C4-2B (cell line): ENCODE measurements at regions not wholly inside any gene's neighbourhood (a gene's known extent, or its start where the extent isn't known, plus 50 kb on each side); places are given as distances from the start of the nearest gene placed in this dataset.

Source experiments
- H3K27ac ChIP-seq: fragments of 450-650 bp; 2 replicates; pipeline ENCODE4 v1.5.1; 2017
- ZFX ChIP-seq: fragments of 450-650 bp; IDR thresholded peaks from 2 replicates; pipeline ENCODE4 v1.6.1; 2017
- TF ChIP-seq, protein P1 (sequence below): fragments of 450-650 bp; conservative IDR thresholded peaks from 2 replicates; pipeline ENCODE4 v1.5.1; 2017; ENCODE audit warnings: mild to moderate bottlenecking

DNA sequence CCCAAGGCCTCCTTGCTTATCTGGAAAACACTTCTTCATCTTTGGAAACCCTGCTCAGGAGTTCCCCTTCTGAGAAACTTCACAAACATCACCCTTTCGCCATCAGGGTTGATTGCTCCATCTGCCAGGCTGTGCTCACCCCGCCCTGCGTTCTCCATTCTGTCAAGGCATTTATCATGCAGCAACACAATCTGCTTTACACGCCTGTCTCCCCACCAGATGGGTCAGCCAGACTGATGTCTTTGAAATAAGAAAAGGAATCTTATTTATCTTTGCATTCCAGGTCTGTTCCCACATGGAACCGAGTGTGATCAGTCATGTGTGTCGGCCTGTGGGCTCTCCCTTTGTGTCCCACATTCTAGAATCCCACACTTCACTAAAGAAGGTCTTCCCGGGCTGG, 110.0 kb upstream of the ARL4C start:
- H3K27ac ChIP-seq: no peak overlapping the region
- TF ChIP-seq, protein P1, sequence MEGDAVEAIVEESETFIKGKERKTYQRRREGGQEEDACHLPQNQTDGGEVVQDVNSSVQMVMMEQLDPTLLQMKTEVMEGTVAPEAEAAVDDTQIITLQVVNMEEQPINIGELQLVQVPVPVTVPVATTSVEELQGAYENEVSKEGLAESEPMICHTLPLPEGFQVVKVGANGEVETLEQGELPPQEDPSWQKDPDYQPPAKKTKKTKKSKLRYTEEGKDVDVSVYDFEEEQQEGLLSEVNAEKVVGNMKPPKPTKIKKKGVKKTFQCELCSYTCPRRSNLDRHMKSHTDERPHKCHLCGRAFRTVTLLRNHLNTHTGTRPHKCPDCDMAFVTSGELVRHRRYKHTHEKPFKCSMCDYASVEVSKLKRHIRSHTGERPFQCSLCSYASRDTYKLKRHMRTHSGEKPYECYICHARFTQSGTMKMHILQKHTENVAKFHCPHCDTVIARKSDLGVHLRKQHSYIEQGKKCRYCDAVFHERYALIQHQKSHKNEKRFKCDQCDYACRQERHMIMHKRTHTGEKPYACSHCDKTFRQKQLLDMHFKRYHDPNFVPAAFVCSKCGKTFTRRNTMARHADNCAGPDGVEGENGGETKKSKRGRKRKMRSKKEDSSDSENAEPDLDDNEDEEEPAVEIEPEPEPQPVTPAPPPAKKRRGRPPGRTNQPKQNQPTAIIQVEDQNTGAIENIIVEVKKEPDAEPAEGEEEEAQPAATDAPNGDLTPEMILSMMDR: no peak
- TF ChIP-seq ZFX: no peak

DNA sequence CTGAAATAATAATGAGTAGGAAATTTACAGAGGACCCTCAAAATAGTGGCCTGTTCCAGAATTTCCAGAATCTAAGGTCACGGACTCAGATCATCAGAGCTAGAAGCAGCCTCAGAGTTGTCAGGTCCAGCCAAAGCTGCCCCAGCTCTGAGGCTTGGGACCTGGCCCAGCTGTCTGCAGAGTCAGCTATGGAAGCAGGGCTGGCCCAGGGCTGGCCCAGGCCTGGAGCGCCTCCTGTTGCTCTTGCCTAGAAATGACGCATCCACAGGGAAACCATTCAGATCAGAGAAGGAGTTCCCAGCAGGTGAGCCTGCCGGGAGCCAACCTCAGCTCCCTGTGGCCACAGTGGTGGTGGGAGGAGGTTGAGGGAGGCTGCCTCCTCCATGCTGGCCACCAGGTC, 106.7 kb upstream of the ARL4C start:
- no peak overlapping the region for H3K27ac ChIP-seq
- TF ChIP-seq, protein P1: no peak; the same call in 1 of the 2 replicates
- TF ChIP-seq ZFX: no peak

DNA sequence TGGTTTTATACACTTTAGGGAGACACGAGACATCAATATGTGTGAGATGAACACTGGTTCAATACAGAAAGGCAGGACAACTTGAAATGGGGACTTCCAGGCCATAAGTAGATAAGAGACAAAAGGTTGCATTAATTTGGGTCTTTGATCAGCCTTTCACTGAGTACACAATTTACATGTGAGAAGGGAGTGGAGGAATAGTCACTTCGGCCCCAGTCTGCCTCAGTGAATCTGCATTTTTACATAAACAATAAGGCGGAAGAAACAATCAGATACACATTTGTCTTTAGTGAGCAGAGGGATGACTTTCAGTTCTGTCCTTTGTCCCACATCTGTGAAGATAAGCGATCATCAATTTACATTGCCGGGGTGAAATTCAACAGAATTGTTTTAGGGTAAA, 104.3 kb upstream of the ARL4C start:
- TF ChIP-seq ZFX: no peak
- TF ChIP-seq, protein P1: no peak
- H3K27ac ChIP-seq: no peak overlapping the region

DNA sequence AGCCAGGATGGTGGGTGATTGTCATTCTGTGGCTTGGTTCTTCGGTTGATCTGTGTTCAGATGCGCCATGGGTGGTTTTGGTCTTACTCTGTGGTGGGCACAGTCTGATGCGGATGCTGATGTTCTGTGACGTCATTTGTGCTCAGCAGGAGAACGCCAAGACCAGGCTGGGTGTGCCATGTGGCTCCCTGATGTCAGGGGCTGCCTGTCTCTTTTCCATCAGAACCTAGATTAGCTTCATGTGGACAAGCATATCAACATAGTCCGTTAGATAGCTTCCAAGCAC, 100.6 kb upstream of the ARL4C start:
- no peak overlapping the region for H3K27ac ChIP-seq
- TF ChIP-seq, protein P1: no peak
- TF ChIP-seq ZFX: no peak

DNA sequence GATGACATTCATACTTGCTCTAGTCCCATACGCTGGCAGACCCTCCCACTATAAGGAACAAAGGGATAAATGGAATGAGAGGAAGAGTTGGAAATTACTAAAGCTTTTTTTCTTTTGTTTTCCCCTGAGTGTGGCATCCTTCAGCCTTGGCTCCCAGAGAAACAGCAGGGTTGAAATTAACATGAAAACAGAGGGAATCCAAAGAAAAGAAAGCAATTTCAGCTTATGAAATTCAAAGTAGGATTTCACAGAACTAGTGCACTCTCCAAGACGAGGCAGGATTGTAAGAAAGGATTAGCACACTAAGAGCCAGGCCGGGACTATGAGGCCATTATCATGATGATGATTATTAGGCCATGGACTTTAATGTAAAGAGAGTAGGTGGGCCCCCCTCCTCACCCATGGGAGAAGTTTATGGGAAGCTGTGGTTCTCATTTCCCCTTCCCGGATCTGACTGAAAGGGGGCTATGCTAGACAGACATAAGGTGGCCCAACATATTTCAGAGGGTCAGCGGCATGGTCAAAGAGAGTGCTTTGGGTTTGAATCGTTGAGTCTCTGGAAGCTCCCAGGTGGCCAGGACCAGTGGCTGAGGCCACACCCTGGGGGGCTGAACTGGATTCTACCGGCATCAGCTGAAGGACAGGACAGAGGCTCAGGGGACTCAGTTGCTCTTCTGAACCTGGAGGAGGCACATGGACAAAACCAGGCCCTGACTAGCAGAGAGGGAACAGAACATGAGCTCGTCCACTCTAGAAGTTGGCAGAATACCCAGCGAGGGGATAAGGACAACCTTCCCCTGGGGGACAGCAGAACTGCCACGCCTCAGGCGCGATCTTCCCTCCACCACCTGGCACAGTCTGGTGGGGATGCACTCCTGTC, 100.1 kb upstream of the ARL4C start:
- H3K27ac ChIP-seq: no peak overlapping the region
- TF ChIP-seq, protein P1: no peak
- TF ChIP-seq ZFX: no peak

DNA sequence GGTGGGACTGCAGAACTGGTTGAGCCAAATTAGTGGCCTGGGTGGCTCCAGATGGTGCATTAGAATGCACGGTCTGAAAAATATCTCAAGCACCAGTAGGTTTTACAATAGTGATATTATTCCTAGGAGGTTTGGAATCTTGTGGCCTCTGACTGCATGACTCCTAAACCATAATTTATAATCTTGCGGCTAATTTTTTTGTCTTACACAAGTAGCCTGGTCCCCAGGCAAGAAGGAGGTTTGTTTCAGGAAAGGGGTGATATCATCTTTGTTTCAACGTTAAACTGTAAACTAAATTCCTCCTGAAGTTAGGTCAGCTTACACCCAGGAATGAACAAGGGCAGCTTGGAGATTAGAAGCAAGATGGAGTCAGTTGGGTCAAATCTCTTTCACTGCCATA, 98.9 kb upstream of the ARL4C start:
- H3K27ac ChIP-seq: no peak overlapping the region
- no peak for TF ChIP-seq ZFX
- TF ChIP-seq, protein P1: no peak

DNA sequence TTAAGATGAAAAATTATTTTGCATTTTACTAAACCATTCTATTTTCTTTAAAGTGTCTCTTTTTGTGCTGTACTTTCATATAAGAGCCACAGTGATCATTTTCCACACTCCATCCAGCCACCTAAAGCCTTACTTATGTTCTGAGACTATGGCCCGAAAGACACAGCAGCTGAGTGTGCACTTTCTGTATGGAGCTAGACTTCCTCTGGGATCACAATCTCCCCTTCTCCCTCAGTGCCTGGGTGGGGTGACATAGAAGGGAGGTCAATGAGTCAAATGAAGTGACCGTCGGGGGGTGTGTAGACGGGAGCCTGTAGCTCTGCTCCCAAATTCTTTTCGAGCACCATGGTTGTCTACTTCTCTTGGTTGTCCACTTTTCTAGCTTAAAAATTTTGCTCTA, 97.8 kb upstream of the ARL4C start:
- H3K27ac ChIP-seq: no peak overlapping the region
- TF ChIP-seq, protein P1: no peak
- no peak for TF ChIP-seq ZFX
